OCI-LY1 (cell line): ENCODE measurements at regions not wholly inside any gene's neighbourhood (a gene's known extent, or its start where the extent isn't known, plus 50 kb on each side); places are given as distances from the start of the nearest gene placed in this dataset.

Experiments
- H2AFZ ChIP-seq: fragments of 200-600 bp; sonication (generic), shearing (Covaris generic); 2 replicates; pipeline ENCODE4 v1.6.0; 2014; ENCODE audit warnings: antibody characterized with exemption, mild to moderate bottlenecking, low read length
- H3F3A ChIP-seq: fragments of 200-600 bp; sonication (generic), shearing (Covaris generic); 2 replicates; pipeline ENCODE4 v1.6.0; 2014; ENCODE audit warnings: mild to moderate bottlenecking, antibody characterized with exemption, low read length, moderate library complexity; ENCODE audit not compliant: insufficient read depth
- H3K27ac ChIP-seq: fragments of 200-600 bp; sonication (generic); 2 replicates; pipeline ENCODE4 v1.5.1; 2014; ENCODE audit warnings: low read length, mixed run types, mild to moderate bottlenecking, low read depth; ENCODE audit not compliant: poor library complexity, severe bottlenecking
- H3K27me3 ChIP-seq: fragments of 200-600 bp; sonication (generic); 2 replicates; pipeline ENCODE4 v1.6.0; 2014; ENCODE audit warnings: antibody characterized with exemption, mild to moderate bottlenecking, low read length, moderate library complexity; ENCODE audit not compliant: insufficient read depth
- H3K36me3 ChIP-seq: fragments of 200-600 bp; sonication (generic); 2 replicates; pipeline ENCODE4 v1.6.1; 2014; ENCODE audit warnings: mild to moderate bottlenecking, antibody characterized with exemption, low read length, moderate library complexity, mixed read lengths; ENCODE audit not compliant: insufficient read depth
- H3K4me1 ChIP-seq: fragments of 200-600 bp; sonication (generic); 2 replicates; pipeline ENCODE4 v1.5.1; 2014; ENCODE audit warnings: mild to moderate bottlenecking, low read length, moderate library complexity; ENCODE audit not compliant: insufficient read depth, severe bottlenecking
- H3K4me2 ChIP-seq: fragments of 200-600 bp; sonication (generic), shearing (Covaris generic); 2 replicates; pipeline ENCODE4 v1.6.1; 2014; ENCODE audit warnings: low read length
- H3K4me3 ChIP-seq: fragments of 200-600 bp; sonication (generic); 2 replicates; pipeline ENCODE4 v1.5.1; 2014; ENCODE audit warnings: low read length, low read depth, mild to moderate bottlenecking, mixed read lengths; ENCODE audit not compliant: poor library complexity, severe bottlenecking
- H3K79me2 ChIP-seq: fragments of 200-600 bp; shearing (Covaris generic); 2 replicates; pipeline ENCODE4 v1.6.1; 2016; ENCODE audit warnings: mixed run types, low read length, mixed read lengths; ENCODE audit not compliant: insufficient read depth
- H3K9ac ChIP-seq: fragments of 200-600 bp; sonication (generic), shearing (Covaris generic); 2 replicates; pipeline ENCODE4 v1.6.1; 2014; ENCODE audit warnings: mild to moderate bottlenecking, low read length, mixed read lengths
- H3K9me2 ChIP-seq: fragments of 200-600 bp; sonication (generic), shearing (Covaris generic); 2 replicates; pipeline ENCODE4 v1.6.1; 2014; ENCODE audit warnings: low read depth, mild to moderate bottlenecking, low read length, mixed read lengths
- H3K9me3 ChIP-seq: fragments of 200-600 bp; shearing (Covaris generic); 2 replicates; pipeline ENCODE4 v1.6.1; 2014; ENCODE audit warnings: low read length, mixed read lengths
- H4K20me1 ChIP-seq: fragments of 200-600 bp; sonication (generic), shearing (Covaris generic); 2 replicates; pipeline ENCODE4 v1.6.0; 2016; ENCODE audit warnings: mild to moderate bottlenecking, low read length; ENCODE audit not compliant: insufficient read depth
- EZH2 ChIP-seq: fragments of 200-600 bp; sonication (generic), shearing (Covaris generic); IDR thresholded peaks from 2 replicates; pipeline ENCODE4 v1.8.0; 2017; ENCODE audit warnings: borderline replicate concordance, mixed run types, mild to moderate bottlenecking, antibody characterized with exemption, low read length, moderate library complexity, mixed read lengths
- TF ChIP-seq, protein P1 (sequence below): fragments of 200-600 bp; sonication (generic), shearing (Covaris generic); IDR thresholded peaks from 2 replicates; pipeline ENCODE4 v1.5.1; 2017; ENCODE audit warnings: mild to moderate bottlenecking, antibody characterized with exemption, low read length, moderate library complexity, mixed read lengths

GRCh38 chr2:195121341-195121740 is 535.7 kb upstream of the SLC39A10 start:
- Histone ChIP-seq H3K79me2 (no peaks in the 10 kb centered on the region), H3K4me3 (no peak overlapping the region), H3K9me2 (no peaks in the 10 kb centered on the region), H2AFZ (no peak overlapping the region), H3F3A (no peaks in the 10 kb centered on the region), H3K27me3 (no peaks in the 10 kb centered on the region), H3K27ac (no peak overlapping the region), H3K4me1 (no peaks in the 10 kb centered on the region), H3K9me3 (no peaks in the 10 kb centered on the region), H3K36me3 (no peaks in the 10 kb centered on the region), H3K9ac (no peak overlapping the region), H3K4me2 (no peak overlapping the region), H4K20me1 (no peaks in the 10 kb centered on the region)
- no peak for TF ChIP-seq EZH2
- TF ChIP-seq, protein P1, sequence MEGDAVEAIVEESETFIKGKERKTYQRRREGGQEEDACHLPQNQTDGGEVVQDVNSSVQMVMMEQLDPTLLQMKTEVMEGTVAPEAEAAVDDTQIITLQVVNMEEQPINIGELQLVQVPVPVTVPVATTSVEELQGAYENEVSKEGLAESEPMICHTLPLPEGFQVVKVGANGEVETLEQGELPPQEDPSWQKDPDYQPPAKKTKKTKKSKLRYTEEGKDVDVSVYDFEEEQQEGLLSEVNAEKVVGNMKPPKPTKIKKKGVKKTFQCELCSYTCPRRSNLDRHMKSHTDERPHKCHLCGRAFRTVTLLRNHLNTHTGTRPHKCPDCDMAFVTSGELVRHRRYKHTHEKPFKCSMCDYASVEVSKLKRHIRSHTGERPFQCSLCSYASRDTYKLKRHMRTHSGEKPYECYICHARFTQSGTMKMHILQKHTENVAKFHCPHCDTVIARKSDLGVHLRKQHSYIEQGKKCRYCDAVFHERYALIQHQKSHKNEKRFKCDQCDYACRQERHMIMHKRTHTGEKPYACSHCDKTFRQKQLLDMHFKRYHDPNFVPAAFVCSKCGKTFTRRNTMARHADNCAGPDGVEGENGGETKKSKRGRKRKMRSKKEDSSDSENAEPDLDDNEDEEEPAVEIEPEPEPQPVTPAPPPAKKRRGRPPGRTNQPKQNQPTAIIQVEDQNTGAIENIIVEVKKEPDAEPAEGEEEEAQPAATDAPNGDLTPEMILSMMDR, result no peak

DNA sequence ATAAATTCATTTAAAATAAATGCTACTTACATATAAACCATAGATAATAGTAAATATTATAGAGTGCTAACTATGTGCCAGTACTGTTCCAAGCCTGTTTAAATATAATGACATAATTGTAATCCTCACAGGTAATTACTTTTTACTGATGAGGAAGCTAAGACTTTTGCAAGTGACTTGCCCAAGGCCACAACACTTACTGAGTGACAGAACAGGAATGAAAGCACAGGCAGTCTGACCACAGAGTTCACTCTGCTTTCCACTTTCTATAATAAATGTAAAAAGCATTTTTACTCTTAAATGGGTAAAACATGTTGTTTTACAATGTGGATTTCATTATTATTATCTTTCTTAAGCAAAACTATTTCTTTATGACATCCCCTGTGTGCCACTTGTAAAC is 537.8 kb upstream of the SLC39A10 start:
- no peaks in the 10 kb centered on the region for H4K20me1 ChIP-seq
- no peaks in the 10 kb centered on the region for H3K79me2 ChIP-seq
- no peaks in the 10 kb centered on the region for H3K36me3 ChIP-seq
- no peaks in the 10 kb centered on the region for H3K4me1 ChIP-seq
- no peak overlapping the region for H3K4me3 ChIP-seq
- H3K27ac ChIP-seq, result no peak overlapping the region
- H3K9me2 ChIP-seq, result no peaks in the 10 kb centered on the region
- H3K4me2 ChIP-seq, result no peak overlapping the region
- no peaks in the 10 kb centered on the region for H3F3A ChIP-seq
- no peak overlapping the region for H2AFZ ChIP-seq
- no peaks in the 10 kb centered on the region for H3K9me3 ChIP-seq
- no peak overlapping the region for H3K9ac ChIP-seq
- TF ChIP-seq, protein P1, result no peak
- no peak for TF ChIP-seq EZH2
- H3K27me3 ChIP-seq, result no peaks in the 10 kb centered on the region

GRCh38 chr2:195118276-195118675 is 538.8 kb upstream of the SLC39A10 start:
- Histone ChIP-seq H3F3A (no peaks in the 10 kb centered on the region), H2AFZ (no peak overlapping the region), H3K9ac (no peak overlapping the region), H3K9me3 (no peaks in the 10 kb centered on the region), H3K36me3 (no peaks in the 10 kb centered on the region), H3K27me3 (no peaks in the 10 kb centered on the region), H3K4me3 (no peak overlapping the region), H3K4me2 (no peak overlapping the region), H3K9me2 (no peaks in the 10 kb centered on the region), H3K4me1 (no peaks in the 10 kb centered on the region), H3K79me2 (no peaks in the 10 kb centered on the region), H3K27ac (no peak overlapping the region), H4K20me1 (no peaks in the 10 kb centered on the region)
- no peak for TF ChIP-seq EZH2
- TF ChIP-seq, protein P1, result no peak
